ENCODE measurements at regions not wholly inside any gene's neighbourhood (a gene's known extent, or its start where the extent isn't known, plus 50 kb on each side); places are given as distances from the start of the nearest gene placed in this dataset.
A peak's percentile ranks its signal among the peaks of the same experiment; 100 is the strongest.
"Not testable (repeated sequence)": the region's sequence is repeated elsewhere in the genome, so short reads cannot be mapped to it uniquely, and the experiment has no call there.

DNA sequence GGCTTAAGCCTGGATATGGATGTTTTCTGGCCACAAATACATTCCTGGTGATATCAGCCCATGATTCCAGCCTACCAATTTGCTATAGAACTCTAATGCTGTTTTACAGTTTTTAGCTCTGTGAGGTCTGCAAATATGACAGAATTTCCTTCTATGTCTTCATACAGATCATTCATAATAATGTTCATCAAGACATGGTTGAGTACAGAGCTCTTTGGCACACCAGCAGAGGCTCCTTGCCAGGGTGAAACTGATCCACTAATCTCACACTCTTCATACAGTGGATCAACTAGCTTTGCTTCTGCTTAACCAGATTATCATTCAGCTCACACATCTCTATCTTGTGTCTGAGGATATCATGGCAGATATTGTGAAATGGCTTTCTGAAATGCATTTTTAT, 672.1 kb downstream of the STK39 start:
- DNase-seq = no peak

DNA sequence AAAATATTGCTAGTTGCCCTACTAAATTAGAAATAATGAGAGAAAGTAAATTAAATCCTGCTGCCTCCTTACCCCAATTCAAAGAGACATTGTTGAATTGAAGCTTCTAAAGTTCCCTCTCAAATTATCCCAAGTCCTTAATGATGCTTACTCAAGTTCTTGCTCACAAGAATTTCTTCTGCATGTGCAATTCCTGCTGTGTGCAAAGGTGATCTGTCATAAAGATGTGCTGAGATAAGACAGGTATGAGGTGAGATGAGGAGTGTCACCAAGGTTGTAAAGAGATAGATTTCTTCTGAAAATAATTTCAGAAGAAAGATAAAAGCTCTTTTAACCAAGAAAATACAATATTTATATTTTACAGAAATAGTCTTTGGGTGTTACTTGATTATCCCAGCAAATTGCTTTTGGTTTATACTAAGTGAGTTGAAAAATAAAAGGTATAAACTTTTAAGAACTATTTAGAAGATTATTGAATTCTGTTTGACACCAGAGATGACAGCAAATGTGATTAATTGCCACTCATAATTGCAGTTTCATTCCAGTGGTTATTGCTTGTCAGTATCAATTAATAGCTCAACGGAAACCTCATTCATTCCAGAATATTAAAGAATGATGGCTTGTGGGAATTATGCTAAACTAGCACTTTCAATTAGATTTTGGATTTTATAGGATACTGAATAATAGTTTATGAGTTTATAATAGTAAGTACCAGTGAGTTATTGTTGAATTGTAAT, 674.3 kb downstream of the STK39 start:
- no peak for DNase-seq

DNA sequence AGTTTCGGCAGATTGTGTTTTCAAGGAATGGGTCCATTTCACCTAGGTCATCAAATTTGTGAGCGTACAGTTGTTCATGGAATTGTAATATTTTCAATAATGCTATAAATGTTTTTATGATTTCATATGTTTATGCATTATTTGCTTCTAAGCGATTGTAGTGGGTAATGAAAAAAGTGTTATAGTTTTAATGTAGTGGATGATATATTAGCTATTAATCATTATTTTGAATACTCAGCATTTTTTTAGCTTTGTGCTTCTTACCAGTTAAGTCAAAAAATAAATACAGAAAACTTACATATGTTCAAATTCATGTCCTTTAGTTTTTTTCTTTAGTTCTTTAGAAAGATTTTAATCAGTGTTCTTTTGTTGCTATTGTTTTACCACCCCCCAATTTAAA, 677.0 kb downstream of the STK39 start:
- no peak for DNase-seq

DNA sequence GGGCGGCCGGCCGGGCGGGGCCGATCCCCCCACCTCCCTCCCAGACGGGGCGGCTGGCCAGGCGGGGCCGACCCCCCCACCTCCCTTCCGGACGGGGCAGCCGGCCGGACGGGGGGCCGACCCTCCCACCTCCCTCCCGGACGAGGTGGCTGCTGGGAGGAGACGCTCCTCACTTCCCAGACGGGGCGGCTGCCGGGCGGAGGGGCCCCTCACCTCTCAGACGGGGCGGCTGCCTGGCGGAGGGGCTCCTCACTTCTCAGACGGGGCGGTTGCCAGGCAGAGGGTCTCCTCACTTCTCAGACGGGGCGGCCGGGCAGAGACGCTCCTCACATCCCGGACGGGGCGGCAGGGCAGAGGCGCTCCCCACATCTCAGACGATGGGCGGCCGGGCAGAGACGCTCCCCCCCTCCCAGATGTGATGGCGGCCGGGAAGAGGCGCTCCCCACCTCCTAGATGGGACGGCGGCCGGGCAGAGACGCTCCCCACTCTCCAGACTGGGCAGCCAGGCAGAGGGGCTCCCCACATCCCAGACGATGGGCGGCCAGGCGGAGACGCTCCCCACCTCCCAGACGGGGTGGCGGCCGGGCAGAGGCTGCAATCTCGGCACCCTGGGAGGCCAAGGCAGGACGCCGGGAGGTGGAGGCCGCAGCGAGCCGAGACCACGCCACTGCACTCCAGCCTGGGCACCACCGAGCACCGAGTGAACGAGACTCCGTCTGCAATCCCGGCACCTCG, 675.8 kb downstream of the XIRP2 start:
- not testable (repeated sequence) for DNase-seq

DNA sequence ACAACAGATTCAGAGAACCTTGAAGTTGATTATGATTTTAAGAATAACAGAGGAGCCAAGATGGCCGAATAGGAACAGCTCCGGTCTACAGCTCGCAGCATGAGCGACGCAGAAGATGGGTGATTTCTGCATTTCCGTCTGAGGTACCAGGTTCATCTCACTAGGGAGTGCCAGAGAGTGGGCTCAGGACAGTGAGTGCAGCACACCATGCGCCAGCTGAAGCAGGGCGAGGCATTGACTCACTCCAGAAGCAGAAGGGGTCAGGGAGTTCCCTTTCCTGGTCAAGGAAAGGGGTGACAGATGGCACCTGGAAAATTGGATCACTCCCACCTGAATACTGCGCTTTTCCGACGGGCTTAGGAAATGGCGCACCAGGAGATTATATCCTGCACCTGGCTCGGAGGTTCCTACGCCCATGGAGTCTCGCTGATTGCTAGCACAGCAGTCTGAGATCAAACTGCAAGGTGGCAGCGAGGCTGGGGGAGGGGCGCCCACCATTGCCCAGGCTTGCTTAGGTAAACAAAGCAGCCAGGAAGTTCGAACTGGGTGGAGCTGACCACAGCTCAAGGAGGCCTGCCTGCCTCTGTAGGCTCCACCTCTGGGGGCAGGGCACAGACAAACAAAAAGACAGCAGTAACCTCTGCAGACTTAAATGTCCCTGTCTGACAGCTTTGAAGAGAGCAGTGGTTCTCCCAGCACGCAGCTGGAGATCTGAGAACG, 670.2 kb downstream of the XIRP2 start:
- DNase-seq = not testable (repeated sequence)

DNA sequence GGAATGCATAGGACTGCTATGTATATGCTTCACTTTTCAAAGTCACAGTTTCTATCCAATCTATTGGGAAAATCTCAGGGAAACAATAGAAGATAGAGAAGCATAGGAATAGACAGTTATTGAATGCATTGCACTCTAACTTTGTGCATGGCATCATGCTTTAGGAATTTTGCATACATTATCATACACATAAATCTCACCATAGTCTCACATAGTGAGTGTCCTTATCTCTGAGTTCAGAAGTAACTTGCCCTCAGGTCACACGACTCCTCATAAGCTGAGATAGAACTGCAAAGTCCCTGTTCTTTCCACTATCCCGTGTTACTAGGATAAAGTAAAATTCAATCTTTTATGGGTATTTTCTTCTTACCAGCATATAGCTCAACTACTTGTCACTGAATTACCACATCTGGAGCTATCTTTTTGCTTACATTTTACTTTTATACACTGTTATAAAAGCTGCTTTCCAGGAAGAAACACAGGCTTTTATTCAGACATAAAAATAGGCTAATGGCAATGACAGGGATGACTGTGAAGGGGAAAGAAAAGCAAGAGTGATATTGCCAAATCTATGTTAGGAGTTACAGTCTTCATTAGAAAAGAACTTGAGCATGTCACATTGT, 666.9 kb downstream of the XIRP2 start:
- no peak for DNase-seq

DNA sequence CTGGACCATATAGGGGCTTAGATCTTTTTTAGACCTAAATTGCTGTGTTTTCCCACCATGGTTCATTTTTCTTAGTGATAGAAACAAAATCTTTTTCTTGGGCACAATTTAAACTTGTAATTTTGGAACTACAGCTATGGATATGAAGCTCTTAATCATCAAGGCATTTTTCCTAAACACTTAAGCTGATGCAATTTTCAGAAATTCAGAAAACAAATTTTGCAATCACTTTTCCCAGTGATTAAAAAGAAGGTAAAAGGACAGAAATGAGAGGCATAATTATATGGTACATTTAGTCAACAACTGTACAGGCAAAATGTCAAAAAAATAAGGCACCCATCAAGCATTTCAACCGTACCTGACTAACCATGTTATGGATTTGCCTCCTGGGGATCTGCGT, 665.4 kb downstream of the XIRP2 start:
- no peak for DNase-seq

DNA sequence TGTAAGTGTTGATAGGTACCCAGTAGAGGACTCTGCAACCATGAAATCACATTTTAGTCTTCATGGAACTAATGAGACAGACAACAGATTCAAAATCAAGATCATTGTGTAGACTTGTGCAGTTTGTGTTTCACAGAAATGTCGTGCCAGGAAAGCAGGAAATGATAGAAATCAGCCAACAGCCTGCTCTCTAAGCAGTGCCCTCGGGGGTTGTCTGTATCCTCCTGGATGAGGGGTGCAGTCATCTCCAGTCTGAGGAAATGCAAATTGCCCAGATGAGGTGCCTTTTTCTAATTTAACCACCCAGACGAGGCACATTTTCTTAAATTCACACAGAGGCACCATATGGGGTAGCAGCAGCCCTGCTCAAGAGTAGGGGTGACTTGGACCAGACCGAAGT, 663.1 kb downstream of the XIRP2 start:
- no peak for DNase-seq

DNA sequence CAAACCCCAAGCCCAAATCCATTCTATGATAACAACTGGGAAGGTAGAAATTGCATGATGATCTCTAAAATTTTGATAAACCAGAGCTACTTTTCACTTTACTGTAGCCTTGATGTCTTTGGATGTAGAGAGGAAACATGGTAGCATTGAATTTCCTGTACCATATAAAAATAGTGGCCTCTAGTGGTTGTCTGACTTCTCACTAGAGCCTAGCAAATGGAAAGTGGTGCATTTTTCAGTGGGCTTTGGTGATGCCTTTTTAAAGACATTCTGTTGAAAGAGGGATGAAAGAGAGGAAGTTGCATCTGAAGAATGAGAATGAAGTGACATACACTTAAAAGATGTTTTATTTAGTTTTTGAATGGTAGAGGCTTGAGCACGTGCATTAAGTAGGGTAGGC, 662.2 kb downstream of the XIRP2 start:
- no peak for DNase-seq

DNA sequence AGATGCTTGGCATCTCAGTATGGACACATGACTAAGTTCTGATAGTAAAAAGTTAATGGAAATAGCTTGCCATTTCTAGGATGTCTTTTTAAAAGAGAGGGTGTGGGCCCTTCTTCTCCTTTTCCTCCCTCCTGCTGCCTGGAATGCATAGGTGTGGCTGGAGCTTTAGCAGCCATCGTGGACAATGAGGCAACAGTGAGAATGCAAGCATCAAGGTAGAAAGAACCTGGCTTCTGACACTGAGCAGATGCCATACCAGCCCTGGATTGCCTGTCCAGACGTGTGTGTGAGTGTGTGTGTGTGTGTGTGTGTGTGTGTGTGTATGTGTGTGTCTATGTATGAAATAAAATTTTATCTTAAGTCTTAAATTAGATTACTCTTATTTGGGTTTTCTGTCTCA, 660.1 kb downstream of the XIRP2 start:
- no peak for DNase-seq

DNA sequence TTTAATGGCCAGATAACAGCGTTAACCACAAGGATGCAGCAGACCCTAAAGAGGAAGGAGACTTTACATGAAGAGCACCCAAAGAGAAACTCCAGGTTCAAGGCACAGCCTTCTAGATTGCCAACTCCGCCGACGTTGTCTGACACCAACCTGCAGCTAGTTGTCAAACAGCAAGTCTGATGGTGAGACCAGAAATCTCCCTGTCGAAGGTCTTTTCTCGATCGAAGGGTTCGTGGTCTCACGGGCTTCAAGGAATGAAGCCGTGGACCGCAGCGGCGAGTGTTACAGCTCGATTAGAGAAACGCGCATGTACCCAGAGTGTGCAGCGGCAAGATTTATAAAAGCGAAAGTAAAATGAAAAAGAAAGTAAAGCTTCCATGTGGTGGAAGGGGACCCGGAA, 656.3 kb downstream of the XIRP2 start:
- no peak for DNase-seq

DNA sequence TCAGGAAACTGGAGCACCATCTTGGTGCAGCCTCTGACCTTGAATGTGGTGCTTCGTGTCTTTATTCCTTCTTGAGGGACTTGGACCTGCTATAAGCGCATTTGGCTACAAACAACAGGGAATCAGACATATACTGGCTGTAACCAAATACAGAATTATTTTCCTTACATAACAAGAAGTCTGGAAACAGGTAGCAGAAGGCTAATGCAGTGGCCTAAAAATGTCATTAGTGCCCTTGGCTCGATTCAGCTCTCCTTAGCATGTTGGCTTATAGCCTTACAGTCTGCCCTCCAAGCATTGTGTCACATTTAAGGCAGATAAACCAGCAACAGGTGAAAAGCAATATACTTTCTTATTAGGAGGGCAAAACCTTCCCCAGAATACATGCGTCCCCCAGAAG, 655.4 kb downstream of the XIRP2 start:
- DNase-seq = no peak

DNA sequence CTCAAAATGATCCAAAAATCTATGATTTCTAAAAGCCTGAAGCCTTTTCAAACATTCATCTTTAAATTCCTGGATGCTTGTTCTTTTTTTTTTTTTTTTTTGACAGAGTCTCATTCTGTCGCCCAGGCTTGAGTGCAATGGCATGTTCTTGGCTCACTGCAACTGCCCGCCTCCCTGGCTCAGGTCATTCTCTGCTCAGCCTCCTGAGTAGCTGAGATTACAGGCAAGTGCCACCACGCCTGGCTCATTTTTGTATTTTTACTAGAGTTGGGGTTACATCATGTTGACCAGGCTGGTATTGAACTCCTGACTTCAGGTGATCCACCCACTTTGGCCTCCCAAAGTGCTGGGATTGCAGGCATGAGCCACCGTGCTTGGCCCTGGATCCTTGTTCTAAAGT, 649.5 kb downstream of the XIRP2 start:
- no peak for DNase-seq

DNA sequence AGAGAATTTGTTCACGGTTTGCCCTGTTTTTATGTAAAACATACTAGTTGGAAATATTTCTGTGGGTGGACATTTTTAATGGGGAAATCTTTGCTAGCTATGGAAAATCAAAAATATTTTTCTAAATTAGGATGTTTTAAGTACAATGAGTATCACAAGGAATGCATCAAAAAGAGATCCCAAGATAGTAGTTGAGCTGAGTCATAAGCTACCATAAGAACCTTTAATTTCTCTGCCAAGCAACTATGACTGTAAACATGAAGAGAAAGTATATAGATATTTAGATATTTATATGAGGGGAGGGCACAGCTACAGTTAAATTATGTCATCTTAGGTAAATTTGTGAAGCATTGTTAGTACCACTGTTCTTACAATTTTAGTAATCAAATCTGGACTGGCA, 646.2 kb downstream of the XIRP2 start:
- no peak for DNase-seq

DNA sequence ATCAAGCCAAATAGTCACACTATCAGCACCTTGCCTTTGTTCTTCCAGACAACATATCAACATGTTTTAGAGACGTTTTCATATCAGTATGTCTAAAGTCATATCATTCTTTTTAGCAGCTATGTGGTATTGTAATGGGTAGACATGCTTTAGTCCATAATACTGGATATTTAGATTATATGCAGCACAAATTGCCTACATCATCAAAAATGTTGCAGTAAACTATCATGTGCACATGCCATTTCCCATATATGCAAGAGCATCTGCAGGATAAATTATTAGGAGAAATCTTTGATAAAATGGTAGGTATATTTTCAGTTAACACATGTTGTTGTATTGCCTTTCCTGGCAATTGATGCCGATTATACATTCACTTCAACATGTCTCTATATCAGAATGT, 636.5 kb downstream of the XIRP2 start:
- DNase-seq = no peak

DNA sequence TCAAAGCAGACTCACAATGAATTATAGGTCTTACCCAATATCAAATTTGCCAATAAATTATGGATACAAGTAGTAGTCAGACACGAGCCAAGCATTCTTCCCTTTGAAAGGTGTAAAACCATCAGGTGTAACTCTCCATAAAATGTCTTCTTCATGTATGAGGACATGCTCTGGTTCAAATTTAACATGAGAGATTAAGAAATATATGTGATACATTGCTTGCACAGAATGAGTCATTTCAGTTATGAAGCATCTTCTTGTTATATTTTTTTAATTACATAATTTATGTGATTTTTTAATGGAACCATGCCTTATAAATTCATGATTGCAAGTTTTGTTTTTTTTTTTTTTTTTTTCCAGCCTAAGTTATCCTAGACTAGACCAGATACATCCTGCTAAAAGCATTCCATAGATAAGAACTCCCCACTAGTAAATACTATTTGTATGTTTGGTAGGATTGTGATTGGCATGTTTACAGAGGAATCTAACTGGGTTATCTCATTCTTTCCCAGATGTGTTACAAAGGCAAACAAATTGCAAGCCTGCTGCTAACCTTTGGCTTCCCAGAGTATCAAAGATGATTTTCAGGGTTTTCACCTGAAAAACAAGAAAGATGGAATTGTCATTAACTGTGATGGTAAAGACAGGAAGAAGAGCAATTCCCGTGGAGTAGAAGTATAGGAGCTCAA, 621.9 kb downstream of the XIRP2 start:
- peak; percentile 50 for DNase-seq

DNA sequence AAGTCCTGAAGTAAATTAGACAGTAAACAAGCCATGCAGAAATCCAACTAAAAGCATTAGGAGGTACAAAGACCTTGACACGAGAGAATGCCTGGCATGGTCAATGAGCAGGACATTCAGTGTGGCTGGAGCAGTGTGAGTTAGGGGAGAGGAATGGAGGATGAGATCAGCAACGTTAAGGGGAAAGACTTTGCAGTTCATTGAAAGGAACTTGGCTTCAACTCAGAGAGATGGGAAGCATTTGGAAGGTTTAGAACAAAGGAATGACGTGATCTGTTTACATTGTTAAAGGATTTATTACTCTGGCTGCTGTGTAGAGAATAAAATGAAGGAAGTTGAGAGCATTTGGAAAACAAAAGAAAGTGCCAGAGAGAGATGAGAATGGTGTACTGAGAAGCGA, 621.3 kb downstream of the XIRP2 start:
- DNase-seq = peak; percentile 94

DNA sequence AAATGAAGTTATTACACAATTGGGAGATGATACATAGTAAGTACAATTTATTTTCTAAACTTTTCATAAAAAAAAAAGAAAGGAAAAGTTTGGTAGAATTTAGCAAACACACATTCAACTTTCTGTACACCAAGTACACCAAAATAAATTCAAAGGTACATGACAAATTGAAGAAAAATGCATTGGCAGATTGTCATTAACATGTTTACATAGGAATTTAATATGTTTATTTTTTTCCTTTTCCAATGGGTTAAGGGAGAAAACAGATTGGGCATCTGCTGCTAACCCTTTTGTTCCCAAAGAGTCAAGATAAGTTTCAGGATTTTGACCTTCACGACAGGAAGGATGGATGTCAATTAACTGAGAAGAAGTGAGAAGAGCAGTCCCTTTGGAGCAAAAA, 620.4 kb downstream of the XIRP2 start:
- no peak for DNase-seq

DNA sequence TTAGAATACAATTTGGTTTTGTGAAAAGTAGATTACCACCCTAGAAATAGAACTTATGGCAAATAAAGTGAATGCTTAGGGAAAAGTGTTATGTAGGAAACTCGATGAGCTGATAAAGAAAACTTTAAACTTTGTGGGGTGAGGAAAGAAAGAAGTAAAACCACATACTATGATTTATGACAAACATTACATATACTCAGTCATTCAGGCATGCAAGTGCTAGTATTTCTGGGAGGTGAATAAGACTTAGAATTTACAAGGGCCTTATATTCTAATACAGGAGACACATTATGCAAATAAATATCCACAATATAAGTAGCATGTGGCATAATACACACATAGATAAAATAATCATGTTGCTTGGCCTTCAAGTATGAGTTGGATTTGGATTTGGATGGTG, 618.1 kb downstream of the XIRP2 start:
- no peak for DNase-seq

DNA sequence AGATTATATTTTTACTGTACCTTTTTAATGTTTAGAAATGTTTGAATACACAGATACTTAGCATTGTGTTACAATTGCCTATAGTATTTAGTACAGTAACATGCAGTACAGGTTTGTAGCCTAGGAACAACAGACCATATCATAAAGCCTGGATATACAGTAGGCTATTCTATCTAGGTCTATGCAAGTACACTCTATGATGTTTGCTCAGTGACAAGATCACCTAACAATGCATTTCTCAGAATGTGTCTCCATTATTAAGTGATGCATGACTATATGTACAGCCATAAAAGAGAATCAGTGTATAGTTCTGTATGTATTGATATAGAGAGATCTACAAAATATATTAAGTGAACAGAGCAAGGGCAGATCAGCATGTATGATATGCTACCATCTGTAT, 616.4 kb downstream of the XIRP2 start:
- no peak for DNase-seq

DNA sequence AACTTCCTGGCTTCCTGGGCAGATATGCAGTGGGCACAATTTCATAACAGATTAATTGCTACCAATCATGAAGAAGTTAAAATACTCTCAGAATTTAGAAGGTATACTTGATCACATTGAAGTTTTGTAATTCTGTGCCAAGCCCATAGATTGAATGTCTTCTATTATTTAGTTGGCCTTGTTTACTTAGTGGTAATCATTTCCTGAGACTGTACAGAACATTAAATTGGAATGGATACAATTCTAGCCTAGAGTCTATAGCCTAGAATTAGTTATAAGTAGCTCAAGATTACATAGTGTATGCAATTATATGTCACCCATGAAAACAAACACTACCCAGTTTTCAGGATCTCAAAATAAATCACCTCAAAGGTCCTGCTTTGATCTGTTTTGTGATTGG, 615.8 kb downstream of the XIRP2 start:
- DNase-seq = no peak

DNA sequence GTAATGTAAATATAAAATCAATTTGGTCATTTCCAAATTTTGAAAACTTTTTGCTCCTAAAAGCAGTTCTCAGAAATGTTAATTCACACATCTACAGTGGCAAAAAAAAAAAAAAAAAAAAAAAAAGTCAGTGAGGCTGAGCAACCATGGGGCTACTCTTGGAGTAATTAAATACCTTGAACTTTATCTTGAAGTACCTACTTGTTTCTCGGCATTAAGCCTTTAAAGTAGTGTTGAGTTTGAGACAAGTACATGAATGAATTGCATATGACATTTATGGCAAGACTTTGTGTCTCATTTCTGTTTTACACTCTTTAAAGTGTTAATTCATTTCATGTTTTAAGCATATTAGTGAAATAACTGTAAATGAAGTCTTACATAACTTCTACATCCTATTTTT, 613.3 kb downstream of the XIRP2 start:
- no peak for DNase-seq

DNA sequence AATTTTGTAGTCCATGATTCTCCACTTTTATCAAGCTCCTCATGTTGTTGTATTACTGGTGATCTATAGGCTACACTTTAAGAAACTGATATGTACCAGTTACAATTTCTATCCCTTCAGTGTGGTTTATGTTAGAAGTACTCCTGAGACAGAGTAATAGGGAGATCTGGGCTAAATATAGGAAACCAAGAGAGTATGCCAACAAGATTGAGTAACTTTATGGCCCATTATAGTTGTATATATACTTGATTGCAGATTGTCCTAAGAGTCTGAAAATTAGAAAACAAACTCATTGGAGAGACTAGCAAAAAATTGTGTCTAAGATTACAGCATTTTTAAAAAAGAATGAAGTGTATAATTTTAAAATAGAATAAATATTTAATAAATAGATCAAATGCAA, 605.6 kb downstream of the XIRP2 start:
- DNase-seq = no peak
